GM18951 (cell line): ENCODE measurements at regions not wholly inside any gene's neighbourhood (a gene's known extent, or its start where the extent isn't known, plus 50 kb on each side); places are given as distances from the start of the nearest gene placed in this dataset.

Experiments
- POLR2A ChIP-seq: IDR thresholded peaks from 4 replicates; pipeline ENCODE4 v1.6.1; 2011; ENCODE audit warnings: mild to moderate bottlenecking; ENCODE audit not compliant: insufficient read length, insufficient read depth; ENCODE audit errors: extremely low read depth
- in situ Hi-C: fragments of 300-500 bp; cut with MboI; formaldehyde crosslinking; loops from one replicate; pipeline ENCODE4 v1.12.0; 2022; ENCODE audit warnings: low sequenced_read_pairs, mixed read lengths, inconsistent platforms; ENCODE audit not compliant: unreplicated experiment

DNA sequence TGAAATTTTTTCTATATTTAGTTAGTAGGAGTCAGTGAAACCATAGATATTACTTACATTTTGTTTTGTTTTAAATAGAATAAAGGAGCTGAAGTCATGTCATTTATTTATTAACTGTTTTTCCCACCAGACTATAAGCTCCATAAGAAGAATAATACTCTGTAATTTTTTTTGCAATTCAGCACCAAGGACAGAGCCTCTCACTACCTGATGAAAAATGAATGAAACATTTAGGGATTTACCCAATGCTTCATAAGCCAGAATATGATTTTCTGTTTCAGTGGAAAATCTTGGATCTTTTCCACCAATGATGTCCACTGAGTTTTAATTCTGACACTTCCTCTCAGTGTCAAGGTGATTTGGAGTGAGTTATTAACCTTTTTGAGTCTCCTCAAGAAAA, 624.9 kb upstream of the GRAMD2B start:
- in situ Hi-C loops = no loop called here
- no peak for TF ChIP-seq POLR2A

GRCh38 chr5:125812651-125813050, 610.6 kb upstream of the GRAMD2B start:
- TF ChIP-seq POLR2A = no peak
- in situ Hi-C loops = no loop called here

- in situ Hi-C loops = no loop called here
- no peak for TF ChIP-seq POLR2A
Observed at GRCh38 chr5:125813221-125813974, 609.8 kb upstream of the GRAMD2B start.

- in situ Hi-C loops = no loop called here
- TF ChIP-seq POLR2A = no peak
Observed at GRCh38 chr5:125814119-125814518, 609.1 kb upstream of the GRAMD2B start.

DNA sequence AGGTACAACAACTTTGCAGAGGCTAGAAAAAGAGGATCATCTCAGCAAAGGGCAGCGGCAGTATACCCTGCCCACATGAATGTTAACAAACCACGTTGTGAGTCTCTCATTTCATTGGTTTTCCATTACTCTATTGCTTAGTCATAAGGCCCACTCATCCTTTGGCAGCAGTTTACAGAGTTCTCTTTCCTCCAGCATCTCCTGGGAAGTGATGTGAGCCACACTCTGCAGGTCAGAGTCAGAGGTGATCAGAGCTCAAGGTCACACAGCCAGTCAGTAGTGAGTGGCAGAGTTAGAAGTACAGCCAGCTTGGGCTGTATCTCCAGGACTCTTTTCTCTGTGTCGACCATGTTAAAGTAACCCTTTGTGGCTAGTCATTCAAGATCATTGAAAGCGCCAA, 599.6 kb upstream of the GRAMD2B start:
- no peak for TF ChIP-seq POLR2A
- in situ Hi-C loops = no loop called here

DNA sequence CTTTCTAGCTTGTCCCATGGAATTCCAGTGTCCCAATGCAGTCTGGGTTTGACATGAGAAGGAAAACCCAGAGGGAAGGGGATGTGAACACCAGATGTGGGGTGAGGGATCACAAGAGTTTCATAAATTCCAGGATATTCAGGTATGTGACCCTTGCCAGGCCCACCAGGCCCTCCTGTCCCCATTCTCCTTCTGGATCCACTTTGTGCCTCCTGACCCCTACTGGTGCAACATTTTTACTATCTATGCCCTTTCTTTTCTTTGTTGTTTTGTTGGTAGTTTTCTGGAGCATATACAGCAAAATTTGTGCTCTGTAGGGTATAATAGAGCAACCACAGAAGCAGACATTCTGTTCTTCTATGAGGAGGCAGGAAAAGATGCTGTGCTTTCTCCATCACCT, 597.0 kb upstream of the GRAMD2B start:
- TF ChIP-seq POLR2A = no peak
- in situ Hi-C loops = no loop called here

- no peak for TF ChIP-seq POLR2A
- in situ Hi-C loops = no loop called here
Observed at GRCh38 chr5:125829349-125829748, 593.9 kb upstream of the GRAMD2B start.

- in situ Hi-C loops = no loop called here
Observed at GRCh38 chr5:125833398-125833797, 589.8 kb upstream of the GRAMD2B start.

GRCh38 chr5:125834438-125835115, 588.6 kb upstream of the GRAMD2B start:
- in situ Hi-C loops = no loop called here
- TF ChIP-seq POLR2A = no peak

More at GRCh38 chr5:125833398-125833797, 589.8 kb upstream of the GRAMD2B start:
- no peak for TF ChIP-seq POLR2A

DNA sequence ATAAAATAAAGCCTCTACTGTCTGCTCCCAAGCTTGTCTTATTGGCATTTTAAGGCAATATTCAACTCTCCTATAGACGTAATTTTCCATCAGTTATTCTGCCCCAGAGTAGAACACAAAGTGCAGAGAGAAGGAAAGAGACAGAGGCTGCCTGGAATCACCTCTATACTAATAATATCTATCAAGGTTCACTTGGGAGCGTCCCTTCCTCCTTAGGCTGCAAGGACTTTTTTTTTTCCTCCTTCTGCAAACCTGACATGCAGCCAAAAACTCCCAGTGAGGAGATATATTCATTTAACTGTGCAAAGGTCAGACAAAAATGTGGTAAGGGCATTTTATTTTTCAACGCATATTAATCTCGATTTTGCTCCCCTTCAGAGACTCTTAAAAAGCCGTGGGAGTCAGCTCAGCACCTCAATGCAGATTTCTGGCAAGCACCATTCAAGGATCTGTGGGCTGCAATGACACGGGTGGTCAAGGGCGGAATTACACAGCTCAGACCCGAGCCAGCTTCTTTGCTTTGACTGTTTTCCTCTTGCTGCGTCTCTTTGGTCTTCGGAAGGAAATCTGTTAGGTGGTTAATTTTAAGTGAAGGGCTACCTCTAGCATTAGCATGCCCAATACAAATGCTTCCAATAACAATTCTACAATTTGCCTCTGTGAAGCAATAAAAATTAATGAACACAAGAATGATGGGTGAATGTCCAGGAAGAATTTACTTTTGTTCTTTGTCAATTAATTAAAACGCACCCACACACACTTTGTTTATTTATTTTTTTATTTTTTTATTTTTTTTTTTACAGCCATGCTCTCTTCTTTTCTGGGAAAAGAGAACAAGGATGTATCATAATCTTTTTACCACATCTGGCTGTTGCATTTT, 587.7 kb upstream of the GRAMD2B start:
- in situ Hi-C loops = no loop called here
- no peak for TF ChIP-seq POLR2A

- no peak for TF ChIP-seq POLR2A
- in situ Hi-C loops = no loop called here
Observed at GRCh38 chr5:125836256-125836655, 587.0 kb upstream of the GRAMD2B start.

DNA sequence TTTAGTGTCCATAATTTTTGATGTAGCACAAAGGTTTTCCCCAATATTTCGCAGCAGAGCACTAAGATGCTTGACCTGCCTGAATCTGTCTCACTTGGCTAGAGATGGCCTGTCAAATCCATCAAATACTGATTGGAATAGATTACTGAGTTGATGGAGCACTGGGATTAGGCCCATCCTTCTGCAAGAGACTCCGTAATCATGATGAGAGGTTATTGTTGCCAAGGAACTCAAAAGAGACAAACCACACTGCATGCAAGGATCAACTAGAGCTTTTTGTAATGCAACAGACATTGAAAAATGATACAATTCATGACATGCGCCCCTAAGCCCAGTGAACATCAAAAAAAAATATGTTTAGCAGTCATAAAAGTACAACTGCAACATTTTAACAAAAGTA, 585.3 kb upstream of the GRAMD2B start:
- in situ Hi-C loops = no loop called here
- TF ChIP-seq POLR2A = no peak

DNA sequence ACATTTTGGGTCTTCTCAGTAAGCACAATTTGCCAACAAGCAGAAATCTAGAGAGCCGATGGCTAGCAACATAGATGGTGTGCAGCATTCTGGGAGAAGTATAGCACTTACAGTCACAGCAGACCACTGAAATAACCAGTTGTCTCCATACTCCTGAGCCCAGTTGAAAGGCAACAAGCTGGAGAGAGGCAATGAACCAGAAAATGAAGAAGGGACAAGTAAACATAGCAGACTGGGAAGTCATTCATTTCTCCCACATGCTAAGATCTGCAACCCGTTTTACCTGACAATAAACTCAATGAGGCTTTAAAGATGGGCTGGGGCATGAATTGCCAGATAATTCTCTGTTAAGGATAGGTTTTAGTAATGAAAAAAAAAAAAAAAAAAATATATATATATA, 575.6 kb upstream of the GRAMD2B start:
- no peak for TF ChIP-seq POLR2A
- in situ Hi-C loops = no loop called here
